A549 (cell line): ENCODE measurements at regions not wholly inside any gene's neighbourhood (a gene's known extent, or its start where the extent isn't known, plus 50 kb on each side); places are given as distances from the start of the nearest gene placed in this dataset.
"Not testable (repeated sequence)": the region's sequence is repeated elsewhere in the genome, so short reads cannot be mapped to it uniquely, and the experiment has no call there.

Experiments
- ATAC-seq, 2 experiments: fragments of 200-7000 bp in 1 of 2; fragments of >200 bp in 1 of 2; cut with Nextera tagmentation in 1 of 2; cut with Tn5 transposase in 1 of 2; 3 replicates each; pipeline versions ENCODE4 v1.8.0 to v1.9.1; 2018 to 2020; ENCODE audit warnings: mild to moderate bottlenecking in 1 of 2, moderate library complexity in 1 of 2
- CTCF ChIA-PET: fragments of 300-600 bp; sonication (Branson Sonifier 250); formaldehyde crosslinking; extraction: SDS; loops from one replicate; lab custom pipeline; 2021; ENCODE audit warnings: antibody characterized with exemption, inconsistent platforms; lab: Yijun Ruan, JAX
- POLR2A ChIA-PET: fragments of 350-600 bp; formaldehyde crosslinking; extraction: SDS; loops from one replicate; lab custom pipeline; 2021; ENCODE audit warnings: antibody characterized with exemption, inconsistent platforms; lab: Yijun Ruan, JAX
- DNase-seq, 2 experiments: peaks; one replicate each; pipeline versions ENCODE4 v3.0.0 to v3.0.0-alpha.2; 2011 to 2016; ENCODE audit warnings: low read depth in 1 of 2, low spot score in 1 of 2
- FAIRE-seq: peaks from 2 replicates; lab custom pipeline; 2011; peaks lifted over from hg19 to GRCh38; lab: Jason Lieb, UNC
- H3K27ac ChIP-seq, 2 experiments: fragments of >200 bp; sonication (Bioruptor Twin); formaldehyde crosslinking; 3 replicates each; pipeline ENCODE4 v1.5.1; 2016 to 2017
- H3K4me1 ChIP-seq: fragments of >200 bp; sonication (Bioruptor Twin); formaldehyde crosslinking; 3 replicates; pipeline ENCODE4 v1.6.1; 2016
- H3K4me2 ChIP-seq: fragments of >200 bp; sonication (Bioruptor Twin); formaldehyde crosslinking; 3 replicates; pipeline ENCODE4 v1.6.1; 2016
- H3K4me3 ChIP-seq: fragments of >200 bp; sonication (Bioruptor Twin); formaldehyde crosslinking; 3 replicates; pipeline ENCODE4 v1.5.1; 2016
- H3K9me3 ChIP-seq: fragments of >200 bp; sonication (Bioruptor Twin); formaldehyde crosslinking; 3 replicates; pipeline ENCODE4 v1.6.1; 2016
- CHD2 ChIP-seq: fragments of 150-350 bp; IDR thresholded peaks from 2 replicates; pipeline ENCODE4 v1.6.1; 2014; ENCODE audit warnings: low read length; ENCODE audit not compliant: partially characterized antibody
- EHF ChIP-seq: fragments of 250-450 bp; sonication (Bioruptor Pico); IDR thresholded peaks from 2 replicates; pipeline ENCODE4 v1.5.0; 2020; ENCODE audit warnings: mild to moderate bottlenecking
- EP300 ChIP-seq, 2 experiments: fragments of >200 bp; sonication (Bioruptor Twin); formaldehyde crosslinking; IDR thresholded peaks; 2 replicates in 1 of 2; 3 replicates in 1 of 2; pipeline ENCODE4 v1.6.1; 2016 to 2017
- ESRRA ChIP-seq: fragments of 150-350 bp; IDR thresholded peaks from 2 replicates; pipeline ENCODE4 v1.6.1; 2014; ENCODE audit warnings: mild to moderate bottlenecking, low read length, borderline replicate concordance
- FOSB ChIP-seq: fragments of 250-450 bp; sonication (Bioruptor Pico); IDR thresholded peaks from 2 replicates; pipeline ENCODE4 v1.5.0; 2020; ENCODE audit warnings: mild to moderate bottlenecking, moderate library complexity
- FOSL2 ChIP-seq, 2 experiments: fragments of 450-650 bp in 1 of 2; fragments of >200 bp in 1 of 2; sonication (Bioruptor Twin) in 1 of 2; formaldehyde crosslinking; IDR thresholded peaks; 2 replicates each; pipeline versions ENCODE4 v1.5.0 to v1.6.1; 2016 to 2020; ENCODE audit warnings: mild to moderate bottlenecking in 1 of 2, moderate library complexity in 1 of 2
- GATA3 ChIP-seq: IDR thresholded peaks from 2 replicates; pipeline ENCODE4 v1.6.1; 2012; ENCODE audit warnings: borderline replicate concordance
- HDAC2 ChIP-seq: fragments of 200-600 bp; sonication (generic); IDR thresholded peaks from 2 replicates; pipeline ENCODE4 v1.6.1; 2016
- HEYL ChIP-seq: fragments of 250-450 bp; sonication (Bioruptor Pico); IDR thresholded peaks from 2 replicates; pipeline ENCODE4 v1.8.0; 2021; ENCODE audit warnings: mild to moderate bottlenecking, moderate library complexity
- HOXA7 ChIP-seq: fragments of 250-450 bp; sonication (Bioruptor Pico); IDR thresholded peaks from 2 replicates; pipeline ENCODE4 v1.5.0; 2020; ENCODE audit warnings: mild to moderate bottlenecking, moderate library complexity
- JUN ChIP-seq, 2 experiments: fragments of >200 bp; sonication (Bioruptor Twin); formaldehyde crosslinking; IDR thresholded peaks; 2 replicates in 1 of 2; 3 replicates in 1 of 2; pipeline ENCODE4 v1.6.1; 2016 to 2017
- JUNB ChIP-seq: fragments of >200 bp; sonication (Bioruptor Twin); formaldehyde crosslinking; IDR thresholded peaks from 2 replicates; pipeline ENCODE4 v1.6.1; 2016
- KDM5A ChIP-seq: fragments of 200-600 bp; sonication (generic); IDR thresholded peaks from 2 replicates; pipeline ENCODE4 v1.6.1; 2016; ENCODE audit warnings: antibody characterized with exemption, mild to moderate bottlenecking
- MAX ChIP-seq: IDR thresholded peaks from 2 replicates; pipeline ENCODE4 v1.6.1; 2012
- MYC ChIP-seq: IDR thresholded peaks from 2 replicates; pipeline ENCODE4 v1.6.1; 2012; ENCODE audit warnings: mild to moderate bottlenecking, inconsistent platforms, low read length, improper control_type of control experiment, borderline replicate concordance
- NPAS2 ChIP-seq: fragments of 250-450 bp; sonication (Bioruptor Pico); IDR thresholded peaks from 2 replicates; pipeline ENCODE4 v1.8.0; 2022; ENCODE audit warnings: mild to moderate bottlenecking, moderate library complexity, borderline replicate concordance
- PHF8 ChIP-seq: fragments of 200-600 bp; sonication (generic); IDR thresholded peaks from 2 replicates; pipeline ENCODE4 v1.6.1; 2016; ENCODE audit warnings: low read depth, mild to moderate bottlenecking, antibody characterized with exemption, moderate library complexity, borderline replicate concordance
- POLR2A ChIP-seq: IDR thresholded peaks from 2 replicates; pipeline ENCODE4 v1.6.1; 2012; ENCODE audit warnings: mild to moderate bottlenecking, low read length
- RCOR1 ChIP-seq: fragments of 150-350 bp; IDR thresholded peaks from 2 replicates; pipeline ENCODE4 v1.6.1; 2014; ENCODE audit warnings: antibody characterized with exemption, low read length, low read depth
- RFX5 ChIP-seq: fragments of 450-650 bp; IDR thresholded peaks from 2 replicates; pipeline ENCODE4 v1.7.1; 2014; ENCODE audit warnings: antibody characterized with exemption, mild to moderate bottlenecking, moderate library complexity
- RNF2 ChIP-seq: fragments of 200-600 bp; sonication (generic); IDR thresholded peaks from 2 replicates; pipeline ENCODE4 v1.6.1; 2016; ENCODE audit warnings: low read depth, mild to moderate bottlenecking, antibody characterized with exemption, moderate library complexity, borderline replicate concordance
- ZC3H11A ChIP-seq: fragments of 450-650 bp; IDR thresholded peaks from 2 replicates; pipeline ENCODE4 v1.6.1; 2014; ENCODE audit warnings: antibody characterized with exemption, mild to moderate bottlenecking
- ZFP36 ChIP-seq: fragments of 450-650 bp; IDR thresholded peaks from 2 replicates; pipeline ENCODE4 v1.6.1; 2014; ENCODE audit warnings: borderline replicate concordance; ENCODE audit not compliant: partially characterized antibody
- ZNF302 ChIP-seq: fragments of 250-450 bp; sonication (Bioruptor Pico); IDR thresholded peaks from 2 replicates; pipeline ENCODE4 v1.9.0; 2021; ENCODE audit warnings: inconsistent platforms, mild to moderate bottlenecking, moderate library complexity
- WGBS: methylation state at CpG from one replicate; pipeline ENCODE4 v1.1.6; 2017; ENCODE audit errors: missing lambda C conversion rate; 5-methylcytosine and 5-hydroxymethylcytosine counted together
- TF ChIP-seq, protein P1 (sequence below): fragments of >200 bp; sonication (Bioruptor Twin); formaldehyde crosslinking; IDR thresholded peaks from 3 replicates; pipeline ENCODE4 v1.6.1; 2016
- TF ChIP-seq, protein P2 (sequence below): fragments of 450-650 bp; IDR thresholded peaks from 2 replicates; pipeline ENCODE4 v1.6.1; 2014; ENCODE audit warnings: antibody characterized with exemption

GRCh38 chr1:78304761-78305160 is 186.0 kb upstream of the PTGFR start:
- H3K4me2 ChIP-seq, result no peak overlapping the region
- WGBS, result 9% methylated on average over 1 of the region's 1 CpG
- ChIA-PET POLR2A (no interaction called here), CTCF (no interaction called here)
- DNase-seq (no peak), ATAC-seq (no peak), FAIRE-seq (no peak)
- no peak for TF ChIP-seq JUNB
- TF ChIP-seq ESRRA, result no peak
- TF ChIP-seq RFX5, result no peak
- TF ChIP-seq MAX, result no peak
- TF ChIP-seq, protein P1, sequence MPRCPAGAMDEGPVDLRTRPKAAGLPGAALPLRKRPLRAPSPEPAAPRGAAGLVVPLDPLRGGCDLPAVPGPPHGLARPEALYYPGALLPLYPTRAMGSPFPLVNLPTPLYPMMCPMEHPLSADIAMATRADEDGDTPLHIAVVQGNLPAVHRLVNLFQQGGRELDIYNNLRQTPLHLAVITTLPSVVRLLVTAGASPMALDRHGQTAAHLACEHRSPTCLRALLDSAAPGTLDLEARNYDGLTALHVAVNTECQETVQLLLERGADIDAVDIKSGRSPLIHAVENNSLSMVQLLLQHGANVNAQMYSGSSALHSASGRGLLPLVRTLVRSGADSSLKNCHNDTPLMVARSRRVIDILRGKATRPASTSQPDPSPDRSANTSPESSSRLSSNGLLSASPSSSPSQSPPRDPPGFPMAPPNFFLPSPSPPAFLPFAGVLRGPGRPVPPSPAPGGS, result no peak
- no peak for TF ChIP-seq PHF8
- H3K9me3 ChIP-seq, result no peaks in the 10 kb centered on the region
- H3K4me1 ChIP-seq, result no peaks in the 10 kb centered on the region
- H3K4me3 ChIP-seq, result no peak overlapping the region
- H3K27ac ChIP-seq, result no peak overlapping the region

DNA sequence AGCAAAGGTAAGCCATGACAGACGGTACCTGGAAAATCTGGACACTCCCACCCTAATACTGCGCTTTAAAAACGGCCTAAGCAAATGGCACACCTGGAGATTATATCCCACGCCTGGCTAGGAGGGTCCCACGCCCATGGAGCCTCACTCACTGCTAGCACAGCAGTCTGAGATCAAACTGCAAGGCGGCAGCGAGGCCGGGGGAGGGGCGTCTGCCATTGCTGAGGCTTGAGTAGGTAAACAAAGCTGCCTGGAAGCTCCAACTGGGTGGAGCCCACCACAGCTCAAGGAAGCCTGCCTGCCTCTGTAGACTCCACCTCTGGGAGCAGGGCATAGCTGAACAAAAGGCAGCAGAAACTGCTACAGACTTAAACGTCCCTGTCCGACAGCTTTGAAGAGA is 180.5 kb upstream of the PTGFR start:
- 2% methylated on average over 7 of the region's 11 CpGs for WGBS
- CTCF ChIA-PET, result not testable (repeated sequence)

GRCh38 chr1:78318011-78318410 is 172.8 kb upstream of the PTGFR start:
- Histone ChIP-seq H3K4me3 (no peak overlapping the region), H3K4me2 (no peak overlapping the region), H3K4me1 (no peaks in the 10 kb centered on the region), H3K9me3 (no peaks in the 10 kb centered on the region), H3K27ac (no peak overlapping the region)
- POLR2A ChIA-PET, result no interaction called here
- 4% methylated on average over 2 of the region's 2 CpGs for WGBS
- no peak for DNase-seq
- CTCF ChIA-PET, result no interaction called here
- no peak for ATAC-seq
- FAIRE-seq, result no peak
- TF ChIP-seq RNF2, result no peak

More for the DNA sequence above, 180.5 kb upstream of the PTGFR start:
- POLR2A ChIA-PET, DNase-seq, H3K4me1 ChIP-seq, FAIRE-seq, ATAC-seq, H3K4me3 ChIP-seq, H3K9me3 ChIP-seq, H3K4me2 ChIP-seq, H3K27ac ChIP-seq: not testable (repeated sequence)

DNA sequence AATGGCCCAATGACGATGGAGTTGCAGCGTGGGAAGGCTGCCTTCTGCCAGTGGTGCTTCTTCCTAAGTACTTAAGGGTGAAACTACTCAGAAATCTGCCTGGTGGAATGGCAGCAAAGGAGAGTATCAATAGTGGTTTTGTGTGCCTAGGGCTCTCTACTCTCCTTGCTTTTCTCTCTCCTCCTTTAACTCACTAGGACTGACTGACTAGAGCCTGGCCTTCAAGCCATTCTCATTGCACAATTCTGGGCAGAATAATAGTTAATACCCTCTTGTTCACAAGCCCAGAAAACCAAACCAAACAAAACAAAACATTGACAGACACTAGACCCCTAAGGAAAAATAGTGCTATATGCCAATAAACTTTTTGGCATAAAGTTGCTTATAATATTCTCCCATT is 171.2 kb upstream of the PTGFR start:
- no peak for FAIRE-seq
- POLR2A ChIA-PET, result no interaction called here
- CTCF ChIA-PET, result no interaction called here

DNA sequence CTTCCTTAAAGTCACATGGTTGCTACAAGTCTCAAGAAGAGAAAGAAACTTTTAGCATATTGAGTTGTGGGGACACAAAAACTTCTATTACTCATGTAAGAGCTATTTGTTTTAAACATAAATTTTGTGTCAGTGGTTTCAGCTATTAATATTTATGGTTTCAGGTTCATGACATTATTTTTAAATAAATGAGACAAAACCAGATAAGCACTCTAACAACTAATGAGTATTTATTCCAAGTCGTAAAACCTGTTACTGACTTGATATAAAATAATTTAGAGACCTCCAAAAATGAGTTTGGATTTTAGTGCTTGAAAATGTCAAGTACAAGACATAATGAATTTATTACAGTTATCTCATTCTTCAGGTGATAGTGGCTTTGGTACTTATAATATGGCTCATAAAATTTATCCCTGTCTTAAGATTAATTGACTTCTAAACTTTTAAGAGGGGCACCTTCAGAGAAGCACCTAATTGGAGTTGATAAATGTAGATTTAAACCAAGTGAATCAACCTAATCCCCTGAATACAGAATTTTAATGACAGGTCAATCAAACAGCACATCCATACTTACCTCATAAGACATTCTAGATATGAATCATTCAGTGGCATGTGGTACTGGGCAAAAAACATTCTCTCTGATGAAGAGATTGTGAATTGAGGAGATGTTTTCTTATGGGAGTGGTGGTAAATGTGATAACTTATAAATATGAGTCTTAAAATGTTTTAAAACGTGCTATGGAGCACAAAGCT is 167.7 kb upstream of the PTGFR start:
- DNase-seq (no peak), ATAC-seq (no peak), FAIRE-seq (no peak)
- H3K9me3 ChIP-seq, result no peaks in the 10 kb centered on the region
- POLR2A ChIA-PET, result no interaction called here
- H3K4me2 ChIP-seq, result no peak overlapping the region
- no peak overlapping the region for H3K4me3 ChIP-seq
- no peaks in the 10 kb centered on the region for H3K4me1 ChIP-seq
- WGBS, result 0% methylated on average over 2 of the region's 2 CpGs
- no peak overlapping the region for H3K27ac ChIP-seq
- CTCF ChIA-PET, result interaction anchor here (0.8 to 2.8 kb wide), 2 partner anchors 10 to 57 kb away, joined by 3 to 10 read pairs; no protein-coding TSS in a partner anchor
- TF ChIP-seq, protein P2, sequence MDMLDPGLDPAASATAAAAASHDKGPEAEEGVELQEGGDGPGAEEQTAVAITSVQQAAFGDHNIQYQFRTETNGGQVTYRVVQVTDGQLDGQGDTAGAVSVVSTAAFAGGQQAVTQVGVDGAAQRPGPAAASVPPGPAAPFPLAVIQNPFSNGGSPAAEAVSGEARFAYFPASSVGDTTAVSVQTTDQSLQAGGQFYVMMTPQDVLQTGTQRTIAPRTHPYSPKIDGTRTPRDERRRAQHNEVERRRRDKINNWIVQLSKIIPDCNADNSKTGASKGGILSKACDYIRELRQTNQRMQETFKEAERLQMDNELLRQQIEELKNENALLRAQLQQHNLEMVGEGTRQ, result no peak
- TF ChIP-seq POLR2A (no peak), MYC (no peak), CHD2 (no peak), KDM5A (no peak), HOXA7 (no peak), JUN (IDR thresholded peaks at IDR 0.05) (no peak), FOSB (no peak), ZFP36 (no peak), RFX5 (no peak), RCOR1 (no peak), MAX (no peak), EHF (CRISPR knock-in tag) (no peak)
- TF ChIP-seq, protein P1, result no peak

More for the DNA sequence above, 171.2 kb upstream of the PTGFR start:
- no peak for DNase-seq
- 0% methylated on average over 2 of the region's 2 CpGs for WGBS
- Histone ChIP-seq H3K9me3 (no peaks in the 10 kb centered on the region), H3K4me2 (no peak overlapping the region), H3K4me3 (no peak overlapping the region), H3K27ac (no peak overlapping the region), H3K4me1 (no peaks in the 10 kb centered on the region)
- ATAC-seq, result no peak
- TF ChIP-seq HEYL (CRISPR knock-in tag) (no peak), ZNF302 (CRISPR knock-in tag) (no peak), EP300 (IDR thresholded peaks at IDR 0.05) (no peak), FOSL2 (IDR thresholded peaks at IDR 0.05) (no peak), FOSL2 (CRISPR knock-in tag; IDR thresholded peaks at IDR 0.05) (no peak), NPAS2 (CRISPR knock-in tag) (no peak), GATA3 (no peak), PHF8 (no peak), ZC3H11A (no peak), JUNB (no peak), HDAC2 (no peak)
- TF ChIP-seq, protein P2, result no peak
